GM21786 (cell line): ENCODE measurements at regions not wholly inside any gene's neighbourhood (a gene's known extent, or its start where the extent isn't known, plus 50 kb on each side); places are given as distances from the start of the nearest gene placed in this dataset.
"Not testable (repeated sequence)": the region's sequence is repeated elsewhere in the genome, so short reads cannot be mapped to it uniquely, and the experiment has no call there.

Source experiments
- ATAC-seq: cut with Tn5 transposase; IDR thresholded peaks from one replicate; pipeline ENCODE4 v1.9.1; 2021; ENCODE audit not compliant: unreplicated experiment

GRCh38 chr5:27439383-27439782 is 401.0 kb upstream of the CDH9 start:
- not testable (repeated sequence) for ATAC-seq

GRCh38 chr5:27437594-27438200 is 399.3 kb upstream of the CDH9 start:
- ATAC-seq, result no peak

- ATAC-seq, result no peak
Measured at GRCh38 chr5:27434335-27434734, 395.9 kb upstream of the CDH9 start.

GRCh38 chr5:27414099-27414498 is 375.7 kb upstream of the CDH9 start:
- no peak for ATAC-seq

- ATAC-seq, result no peak
Measured at GRCh38 chr5:27412384-27412783, 374.0 kb upstream of the CDH9 start.

GRCh38 chr5:27406020-27406419 is 367.6 kb upstream of the CDH9 start:
- ATAC-seq, result no peak

- no peak for ATAC-seq
Measured at GRCh38 chr5:27403243-27403882, 365.0 kb upstream of the CDH9 start.

GRCh38 chr5:27402828-27403227 is 364.4 kb upstream of the CDH9 start:
- ATAC-seq, result no peak

GRCh38 chr5:27396998-27397397 is 358.6 kb upstream of the CDH9 start:
- no peak for ATAC-seq

GRCh38 chr5:27392716-27393115 is 354.3 kb upstream of the CDH9 start:
- ATAC-seq, result no peak

- ATAC-seq, result no peak
Measured at GRCh38 chr5:27389696-27390095, 351.3 kb upstream of the CDH9 start.

- ATAC-seq, result no peak
Measured at GRCh38 chr5:27388755-27389154, 350.4 kb upstream of the CDH9 start.

GRCh38 chr5:27387535-27388073 is 349.2 kb upstream of the CDH9 start:
- no peak for ATAC-seq

GRCh38 chr5:27381686-27382085 is 343.3 kb upstream of the CDH9 start:
- no peak for ATAC-seq

- ATAC-seq, result no peak
Measured at GRCh38 chr5:27377626-27378025, 339.2 kb upstream of the CDH9 start.

- ATAC-seq, result no peak
Measured at GRCh38 chr5:27353970-27354369, 315.6 kb upstream of the CDH9 start.

GRCh38 chr5:27353540-27353939 is 315.2 kb upstream of the CDH9 start:
- no peak for ATAC-seq

- no peak for ATAC-seq
Measured at GRCh38 chr5:27341342-27341741, 303.0 kb upstream of the CDH9 start.

GRCh38 chr5:27336817-27337216 is 298.4 kb upstream of the CDH9 start:
- no peak for ATAC-seq

- ATAC-seq, result no peak
Measured at GRCh38 chr5:27328480-27328879, 290.1 kb upstream of the CDH9 start.

GRCh38 chr5:27325513-27325912 is 287.1 kb upstream of the CDH9 start:
- no peak for ATAC-seq

- ATAC-seq, result no peak
Measured at GRCh38 chr5:27318701-27319100, 280.3 kb upstream of the CDH9 start.

- ATAC-seq, result no peak
Measured at GRCh38 chr5:27316271-27316650, 277.9 kb upstream of the CDH9 start.
